H1 (cell line): ENCODE measurements at regions not wholly inside any gene's neighbourhood (a gene's known extent, or its start where the extent isn't known, plus 50 kb on each side); places are given as distances from the start of the nearest gene placed in this dataset.

Source experiments
- CTCF ChIA-PET: fragments of 300-600 bp; sonication (Branson Sonifier 250); formaldehyde crosslinking; loops from one replicate; lab custom pipeline; 2021; ENCODE audit not compliant: partially characterized antibody; lab: Charles Lee
- POLR2A ChIA-PET: fragments of 300-600 bp; sonication (Branson Sonifier 250); formaldehyde crosslinking; loops from one replicate; lab custom pipeline; 2021; ENCODE audit warnings: inconsistent platforms; ENCODE audit not compliant: partially characterized antibody; lab: Charles Lee
- DNase-seq, 2 experiments: peaks; one replicate each; pipeline versions ENCODE4 v3.0.0 to v3.0.0-alpha.2; 2010 to 2022; ENCODE audit warnings: low spot score in 2 of 2, low read depth in 1 of 2, mixed read lengths in 1 of 2
- FAIRE-seq: peaks from 2 replicates; lab custom pipeline; 2011; peaks lifted over from hg19 to GRCh38; lab: Jason Lieb, UNC
- H2AFZ ChIP-seq: 2 replicates; pipeline ENCODE4 v1.8.1; 2012; ENCODE audit warnings: low read length, inconsistent platforms
- H2AK5ac ChIP-seq: 2 replicates; pipeline ENCODE4 v1.6.1; 2013; ENCODE audit warnings: low read depth, low read length
- H2BK120ac ChIP-seq: replicated peaks from 2 replicates; pipeline ENCODE3; 2013; ENCODE audit warnings: low read depth, low read length, inconsistent platforms
- H2BK12ac ChIP-seq: 2 replicates; pipeline ENCODE4 v1.6.1; 2013; ENCODE audit warnings: low read depth, low read length
- H2BK15ac ChIP-seq: 2 replicates; pipeline ENCODE4 v1.6.1; 2013; ENCODE audit warnings: low read length
- H2BK20ac ChIP-seq: 2 replicates; pipeline ENCODE4 v1.6.1; 2013; ENCODE audit warnings: low read length
- H2BK5ac ChIP-seq: 2 replicates; pipeline ENCODE4 v1.6.1; 2013; ENCODE audit warnings: low read depth, low read length
- H3K14ac ChIP-seq: 2 replicates; pipeline ENCODE4 v1.6.1; 2013; ENCODE audit warnings: inconsistent platforms; ENCODE audit not compliant: insufficient read length
- H3K18ac ChIP-seq: 2 replicates; pipeline ENCODE4 v1.6.1; 2013; ENCODE audit warnings: low read length; ENCODE audit errors: extremely low read depth
- H3K23ac ChIP-seq: 2 replicates; pipeline ENCODE4 v1.6.1; 2013; ENCODE audit warnings: inconsistent platforms; ENCODE audit not compliant: insufficient read length
- H3K23me2 ChIP-seq: 2 replicates; pipeline ENCODE4 v1.6.1; 2013; ENCODE audit warnings: low read depth, low read length
- H3K27ac ChIP-seq: 2 replicates; pipeline ENCODE4 v1.6.1; 2011; ENCODE audit warnings: low read depth, low read length, inconsistent platforms
- H3K27me3 ChIP-seq, 4 experiments: replicated peaks in 1 of 4; 1 replicate in 1 of 4; 2 replicates in 3 of 4; pipeline versions ENCODE4 v1.6.1 to v1.8.1; 2011 to 2013; ENCODE audit warnings: low read length in 3 of 4, mild to moderate bottlenecking in 3 of 4, inconsistent platforms in 2 of 4, mixed read lengths in 2 of 4, moderate library complexity in 1 of 4; ENCODE audit not compliant: control insufficient read depth in 3 of 4, insufficient read depth in 3 of 4; ENCODE audit errors: extremely low read depth in 1 of 4
- H3K36me3 ChIP-seq, 4 experiments: 2 replicates each; pipeline versions ENCODE4 v1.6.1 to v1.8.1; 2011 to 2013; ENCODE audit warnings: mild to moderate bottlenecking in 4 of 4, low read length in 3 of 4, moderate library complexity in 2 of 4, control low read depth in 1 of 4, inconsistent platforms in 1 of 4; ENCODE audit not compliant: insufficient read depth in 4 of 4, control insufficient read depth in 2 of 4
- H3K4ac ChIP-seq: replicated peaks from 2 replicates; pipeline ENCODE3; 2013; ENCODE audit warnings: low read length, low read depth, mixed read lengths, inconsistent platforms; ENCODE audit not compliant: insufficient read length
- H3K4me1 ChIP-seq, 4 experiments: replicated peaks in 1 of 4; 1 replicate in 1 of 4; 2 replicates in 3 of 4; pipeline versions ENCODE4 v1.6.1 to v1.8.1; 2011 to 2013; ENCODE audit warnings: low read length in 3 of 4, inconsistent platforms in 2 of 4, mixed read lengths in 1 of 4; ENCODE audit not compliant: insufficient read depth in 4 of 4, control insufficient read depth in 3 of 4
- H3K4me2 ChIP-seq, 2 experiments: 2 replicates each; pipeline versions ENCODE4 v1.6.1 to v1.8.1; 2011 to 2013; ENCODE audit warnings: low read depth in 2 of 2, low read length in 2 of 2, control low read depth in 1 of 2, inconsistent platforms in 1 of 2, mild to moderate bottlenecking in 1 of 2; ENCODE audit not compliant: insufficient read depth in 1 of 2
- H3K4me3 ChIP-seq, 4 experiments: fragments of 200-600, 300-600 bp in 1 of 4; sonication (generic), shearing (Covaris generic), sonication (Bioruptor Twin) in 1 of 4; 2 replicates each; pipeline versions ENCODE4 v1.5.1 to v1.8.1; 2011 to 2016; ENCODE audit warnings: low read length in 4 of 4, low read depth in 3 of 4, control low read depth in 2 of 4, inconsistent platforms in 2 of 4, mild to moderate bottlenecking in 2 of 4, mixed read lengths in 1 of 4, moderate library complexity in 1 of 4; ENCODE audit not compliant: insufficient read depth in 2 of 4; ENCODE audit errors: extremely low read depth in 1 of 4
- H3K56ac ChIP-seq: replicated peaks from 2 replicates; pipeline ENCODE3; 2013; ENCODE audit warnings: low read depth, mild to moderate bottlenecking, mixed read lengths, low read length, inconsistent platforms; ENCODE audit not compliant: insufficient read length
- H3K79me1 ChIP-seq: 2 replicates; pipeline ENCODE4 v1.6.1; 2013; ENCODE audit warnings: low read depth, low read length, control low read depth
- H3K79me2 ChIP-seq, 2 experiments: 2 replicates each; pipeline versions ENCODE4 v1.6.1 to v1.8.1; 2012 to 2013; ENCODE audit warnings: low read length in 2 of 2, mild to moderate bottlenecking in 2 of 2, inconsistent platforms in 1 of 2; ENCODE audit not compliant: insufficient read depth in 2 of 2, control insufficient read depth in 1 of 2
- H3K9ac ChIP-seq, 4 experiments: replicated peaks in 1 of 4; 1 replicate in 1 of 4; 2 replicates in 3 of 4; pipeline versions ENCODE4 v1.6.1 to v1.8.1; 2011 to 2013; ENCODE audit warnings: low read depth in 3 of 4, low read length in 3 of 4, control low read depth in 2 of 4, mild to moderate bottlenecking in 2 of 4, moderate library complexity in 2 of 4, inconsistent platforms in 1 of 4; ENCODE audit errors: extremely low read depth in 1 of 4
- H3K9me3 ChIP-seq, 2 experiments: 2 replicates each; pipeline versions ENCODE4 v1.6.1 to v1.8.1; 2012 to 2013; ENCODE audit warnings: mild to moderate bottlenecking in 2 of 2, moderate library complexity in 2 of 2, control low read depth in 1 of 2, inconsistent platforms in 1 of 2, low read depth in 1 of 2, low read length in 1 of 2, mixed read lengths in 1 of 2; ENCODE audit not compliant: insufficient read depth in 2 of 2
- H4K20me1 ChIP-seq, 2 experiments: replicated peaks in 1 of 2; 2 replicates each; pipeline versions ENCODE3 to v1.8.1; 2011 to 2013; ENCODE audit warnings: inconsistent platforms in 2 of 2, low read length in 2 of 2, mild to moderate bottlenecking in 1 of 2; ENCODE audit not compliant: insufficient read depth in 2 of 2, control insufficient read depth in 1 of 2
- H4K5ac ChIP-seq: 2 replicates; pipeline ENCODE4 v1.6.1; 2013; ENCODE audit warnings: low read length, low read depth, mixed read lengths, inconsistent platforms; ENCODE audit not compliant: insufficient read length
- H4K8ac ChIP-seq: 2 replicates; pipeline ENCODE4 v1.8.0; 2013; ENCODE audit warnings: mild to moderate bottlenecking, moderate library complexity, low read length, inconsistent platforms; ENCODE audit not compliant: insufficient read depth; ENCODE audit errors: extremely low read depth
- H4K91ac ChIP-seq: replicated peaks from 2 replicates; pipeline ENCODE3; 2013; ENCODE audit warnings: low read length, mixed read lengths, inconsistent platforms; ENCODE audit not compliant: insufficient read length
- ASH2L ChIP-seq: fragments of 200-600, 300-600 bp; sonication (generic); IDR thresholded peaks from one replicate; pipeline ENCODE4 v1.7.1; 2017; ENCODE audit warnings: low read length
- BRCA1 ChIP-seq: IDR thresholded peaks from 2 replicates; pipeline ENCODE4 v1.6.1; 2012; ENCODE audit warnings: low read depth, low read length, improper control_type of control experiment
- GABPA ChIP-seq: IDR thresholded peaks from 2 replicates; pipeline ENCODE4 v1.6.1; 2011; ENCODE audit warnings: mild to moderate bottlenecking, low read length, moderate library complexity, borderline replicate concordance; ENCODE audit not compliant: insufficient read depth
- GTF2F1 ChIP-seq: IDR thresholded peaks from 2 replicates; pipeline ENCODE4 v1.6.1; 2012; ENCODE audit warnings: low read depth, low read length, improper control_type of control experiment, borderline replicate concordance
- KDM5A ChIP-seq: fragments of 200-600 bp; IDR thresholded peaks from 2 replicates; pipeline ENCODE4 v1.7.1; 2012; ENCODE audit warnings: mild to moderate bottlenecking, low read length, inconsistent platforms, mixed read lengths
- PHF8 ChIP-seq: fragments of 200-600 bp; sonication (generic); conservative IDR thresholded peaks from 2 replicates; pipeline ENCODE4 v1.7.1; 2012; ENCODE audit warnings: low read depth, mild to moderate bottlenecking, inconsistent platforms, low read length, moderate library complexity
- POLR2A ChIP-seq, 2 experiments: IDR thresholded peaks; 1 replicate in 1 of 2; 2 replicates in 1 of 2; pipeline ENCODE4 v1.6.1; 2011; ENCODE audit warnings: low read depth in 2 of 2, low read length in 2 of 2, mild to moderate bottlenecking in 2 of 2; ENCODE audit errors: control extremely low read depth in 1 of 2
- RBBP5 ChIP-seq: IDR thresholded peaks from 2 replicates; pipeline ENCODE4 v1.7.1; 2012; ENCODE audit warnings: low read depth, mild to moderate bottlenecking, inconsistent platforms, low read length, moderate library complexity, borderline replicate concordance
- RXRA ChIP-seq: IDR thresholded peaks from 2 replicates; pipeline ENCODE4 v1.6.1; 2011; ENCODE audit warnings: low read depth, mild to moderate bottlenecking, low read length, moderate library complexity; ENCODE audit not compliant: insufficient read depth
- SIX5 ChIP-seq: IDR thresholded peaks from 2 replicates; pipeline ENCODE4 v1.6.1; 2011; ENCODE audit warnings: mild to moderate bottlenecking, low read depth, low read length
- SP1 ChIP-seq: IDR thresholded peaks from 2 replicates; pipeline ENCODE4 v1.6.1; 2011; ENCODE audit warnings: low read depth, low read length
- TBP ChIP-seq: IDR thresholded peaks from 2 replicates; pipeline ENCODE4 v1.6.1; 2011; ENCODE audit warnings: low read depth, low read length, improper control_type of control experiment
- TCF12 ChIP-seq: IDR thresholded peaks from 2 replicates; pipeline ENCODE4 v1.6.1; 2011; ENCODE audit warnings: low read depth, mild to moderate bottlenecking, low read length
- TEAD4 ChIP-seq: IDR thresholded peaks from 2 replicates; pipeline ENCODE4 v1.6.1; 2012; ENCODE audit warnings: low read depth, low read length, inconsistent platforms, mixed read lengths
- WGBS, 2 experiments: shearing (Covaris generic) in 1 of 2; methylation state at CpG; one replicate each; pipeline versions ENCODE4 v1.1.6 to v1.1.7; 2013 to 2015; ENCODE audit warnings: low lambda C conversion rate in 2 of 2, mixed read lengths in 2 of 2, inconsistent platforms in 1 of 2, low coverage in 1 of 2, missing lambda C conversion rate in 1 of 2; ENCODE audit not compliant: insufficient replicate concordance in 2 of 2, insufficient coverage in 1 of 2, insufficient read length in 1 of 2; ENCODE audit errors: extremely low coverage in 1 of 2, missing lambda C conversion rate in 1 of 2; 5-methylcytosine and 5-hydroxymethylcytosine counted together
- TF ChIP-seq, protein P1 (sequence below): IDR thresholded peaks from 2 replicates; pipeline ENCODE4 v1.6.1; 2012; ENCODE audit warnings: low read length, inconsistent platforms

DNA sequence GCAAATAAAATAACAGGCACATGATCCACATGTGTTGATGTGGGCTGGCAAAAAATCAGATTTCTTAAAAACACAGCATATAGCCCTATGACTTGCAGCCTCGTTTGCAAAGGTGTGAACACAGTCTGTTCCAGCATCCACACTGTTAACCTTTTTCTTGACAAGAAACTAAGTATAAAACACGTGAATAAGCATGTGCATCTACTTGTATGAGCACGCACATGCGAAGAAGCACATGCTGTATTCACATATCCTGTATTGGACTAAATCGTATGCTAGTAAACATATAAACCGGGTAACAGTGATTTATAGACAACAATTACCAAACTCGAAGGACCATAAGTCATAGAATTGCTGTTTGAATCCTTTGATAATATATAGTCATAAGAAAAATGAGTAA, 218.7 kb downstream of the HDGFL1 start:
- Histone ChIP-seq H4K91ac (no peak overlapping the region), H3K4ac (no peak overlapping the region), H3K23me2 (no peaks in the 10 kb centered on the region), H3K18ac (no peak overlapping the region), H2BK120ac (no peak overlapping the region), H3K36me3 (no peaks in the 10 kb centered on the region), H2BK20ac (no peak overlapping the region), H2BK5ac (no peak overlapping the region), H2BK15ac (no peak overlapping the region), H3K9me3 (no peaks in the 10 kb centered on the region), H4K5ac (no peak overlapping the region), H3K23ac (no peak overlapping the region), H4K8ac (no peak overlapping the region), H3K56ac (no peak overlapping the region), H3K27me3 (no peaks in the 10 kb centered on the region), H2AK5ac (no peak overlapping the region), H2BK12ac (no peak overlapping the region), H3K14ac (no peak overlapping the region), H3K79me2 (no peaks in the 10 kb centered on the region), H3K27ac (no peak overlapping the region), H3K9ac (no peak overlapping the region), H3K4me1 (peaks cover 0 to 9% (median 4%) of the 10 kb centered on the region in 4 experiments; a peak in 4 of 7 replicates), H4K20me1 (no peaks in the 10 kb centered on the region), H2AFZ (no peak overlapping the region), H3K79me1 (no peaks in the 10 kb centered on the region), H3K4me2 (no peak overlapping the region), H3K4me3 (no peak overlapping the region)
- ChIA-PET CTCF (no interaction called here), POLR2A (no interaction called here)
- WGBS, 2 experiments, result 89% methylated on average over 7 of the region's 7 CpGs; no CpG with 5 or more reads in 1 of the 2 experiments
- FAIRE-seq (no peak), DNase-seq (no peak)
- no peak for TF ChIP-seq GTF2F1
- TF ChIP-seq, protein P1, sequence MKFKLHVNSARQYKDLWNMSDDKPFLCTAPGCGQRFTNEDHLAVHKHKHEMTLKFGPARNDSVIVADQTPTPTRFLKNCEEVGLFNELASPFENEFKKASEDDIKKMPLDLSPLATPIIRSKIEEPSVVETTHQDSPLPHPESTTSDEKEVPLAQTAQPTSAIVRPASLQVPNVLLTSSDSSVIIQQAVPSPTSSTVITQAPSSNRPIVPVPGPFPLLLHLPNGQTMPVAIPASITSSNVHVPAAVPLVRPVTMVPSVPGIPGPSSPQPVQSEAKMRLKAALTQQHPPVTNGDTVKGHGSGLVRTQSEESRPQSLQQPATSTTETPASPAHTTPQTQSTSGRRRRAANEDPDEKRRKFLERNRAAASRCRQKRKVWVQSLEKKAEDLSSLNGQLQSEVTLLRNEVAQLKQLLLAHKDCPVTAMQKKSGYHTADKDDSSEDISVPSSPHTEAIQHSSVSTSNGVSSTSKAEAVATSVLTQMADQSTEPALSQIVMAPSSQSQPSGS, result no peak
- TF ChIP-seq BRCA1, result no peak
- TF ChIP-seq SIX5, result no peak
- no peak for TF ChIP-seq PHF8
- no peak for TF ChIP-seq ASH2L
- no peak for TF ChIP-seq TCF12
- TF ChIP-seq RBBP5, result no peak
- no peak for TF ChIP-seq TBP
- no peak for TF ChIP-seq SP1
- no peak for TF ChIP-seq TEAD4
- TF ChIP-seq POLR2A (IDR thresholded peaks at IDR 0.05; ENCODE audit: control extremely low read depth in 1 of 2, low read depth in 2 of 2, low read length in 2 of 2), result no peak
- TF ChIP-seq GABPA, result no peak
- TF ChIP-seq KDM5A, result no peak
- TF ChIP-seq RXRA, result no peak
